Epithelial cell of proximal tubule (primary cell): ENCODE measurements at regions not wholly inside any gene's neighbourhood (a gene's known extent, or its start where the extent isn't known, plus 50 kb on each side); places are given as distances from the start of the nearest gene placed in this dataset.
"Not testable (repeated sequence)": the region's sequence is repeated elsewhere in the genome, so short reads cannot be mapped to it uniquely, and the experiment has no call there.

Source experiments
- DNase-seq: peaks from one replicate; pipeline ENCODE4 v3.0.0-alpha.2; 2011; ENCODE audit warnings: low read depth
- H3K4me3 ChIP-seq: 2 replicates; pipeline ENCODE4 v1.5.1; 2011; ENCODE audit warnings: low read depth, mild to moderate bottlenecking, low read length
- TF ChIP-seq, protein P1 (sequence below): conservative IDR thresholded peaks from 2 replicates; pipeline ENCODE4 v1.5.1; 2012; ENCODE audit warnings: low read depth, mild to moderate bottlenecking, low read length

DNA sequence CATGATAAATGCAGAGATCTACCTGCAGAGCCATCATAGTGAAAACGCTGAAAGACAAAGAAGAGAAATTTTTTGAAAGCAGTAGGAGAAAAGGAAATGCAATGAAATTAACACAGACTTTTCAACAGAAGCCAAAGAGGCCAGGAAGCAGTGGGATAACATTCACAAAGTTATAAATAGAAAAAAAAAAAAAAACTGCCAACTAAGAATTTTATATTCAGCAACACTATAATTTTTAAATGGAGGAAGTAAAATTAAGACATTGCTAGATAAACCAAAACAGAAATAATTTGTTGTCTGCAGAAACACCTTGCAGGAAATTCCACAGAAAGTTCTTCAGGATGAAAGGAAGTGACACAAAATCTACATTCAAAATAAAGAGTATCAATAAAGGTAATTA, 591.5 kb upstream of the ID4 start:
- no peak for DNase-seq
- TF ChIP-seq, protein P1, sequence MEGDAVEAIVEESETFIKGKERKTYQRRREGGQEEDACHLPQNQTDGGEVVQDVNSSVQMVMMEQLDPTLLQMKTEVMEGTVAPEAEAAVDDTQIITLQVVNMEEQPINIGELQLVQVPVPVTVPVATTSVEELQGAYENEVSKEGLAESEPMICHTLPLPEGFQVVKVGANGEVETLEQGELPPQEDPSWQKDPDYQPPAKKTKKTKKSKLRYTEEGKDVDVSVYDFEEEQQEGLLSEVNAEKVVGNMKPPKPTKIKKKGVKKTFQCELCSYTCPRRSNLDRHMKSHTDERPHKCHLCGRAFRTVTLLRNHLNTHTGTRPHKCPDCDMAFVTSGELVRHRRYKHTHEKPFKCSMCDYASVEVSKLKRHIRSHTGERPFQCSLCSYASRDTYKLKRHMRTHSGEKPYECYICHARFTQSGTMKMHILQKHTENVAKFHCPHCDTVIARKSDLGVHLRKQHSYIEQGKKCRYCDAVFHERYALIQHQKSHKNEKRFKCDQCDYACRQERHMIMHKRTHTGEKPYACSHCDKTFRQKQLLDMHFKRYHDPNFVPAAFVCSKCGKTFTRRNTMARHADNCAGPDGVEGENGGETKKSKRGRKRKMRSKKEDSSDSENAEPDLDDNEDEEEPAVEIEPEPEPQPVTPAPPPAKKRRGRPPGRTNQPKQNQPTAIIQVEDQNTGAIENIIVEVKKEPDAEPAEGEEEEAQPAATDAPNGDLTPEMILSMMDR = no peak
- H3K4me3 ChIP-seq = no peak overlapping the region

DNA sequence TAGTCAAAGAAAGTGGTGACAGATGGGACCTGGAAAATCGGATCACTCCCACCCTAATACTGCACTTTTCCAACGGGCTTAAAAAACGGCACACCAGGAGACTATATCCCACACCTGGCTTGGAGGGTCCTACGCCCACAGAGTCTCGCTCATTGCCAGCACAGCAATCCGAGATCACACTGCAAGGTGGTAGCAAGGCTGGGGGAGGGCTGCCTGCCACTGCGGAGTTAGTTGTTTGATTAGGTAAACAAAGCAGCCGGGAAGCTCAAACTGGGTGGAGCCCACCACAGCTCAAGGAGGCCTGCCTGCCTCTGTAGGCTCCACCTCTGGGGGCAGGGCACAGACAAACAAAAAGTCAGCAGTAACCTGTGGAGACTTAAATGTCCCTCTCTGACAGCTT, 590.0 kb upstream of the ID4 start:
- not testable (repeated sequence) for H3K4me3 ChIP-seq, DNase-seq

DNA sequence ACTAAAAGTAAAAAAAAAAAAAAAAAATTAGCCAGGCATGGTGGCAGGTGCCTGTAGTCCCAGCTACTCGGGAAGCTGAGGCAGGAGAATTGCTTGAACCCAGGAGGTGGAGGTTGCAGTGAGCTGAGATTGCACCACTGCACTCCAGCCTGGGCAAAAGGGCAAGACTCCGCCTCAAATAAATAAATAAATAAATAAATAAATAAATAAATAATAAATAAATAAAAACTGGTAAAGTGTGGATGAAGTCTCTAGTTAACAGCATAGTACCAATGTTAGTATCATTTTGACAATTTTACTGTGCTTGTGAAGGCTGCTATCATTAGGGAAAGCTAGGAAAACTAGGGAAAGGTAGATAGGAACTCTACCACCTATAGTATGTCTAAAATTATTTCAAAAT, 581.0 kb upstream of the ID4 start:
- H3K4me3 ChIP-seq, DNase-seq: not testable (repeated sequence)

DNA sequence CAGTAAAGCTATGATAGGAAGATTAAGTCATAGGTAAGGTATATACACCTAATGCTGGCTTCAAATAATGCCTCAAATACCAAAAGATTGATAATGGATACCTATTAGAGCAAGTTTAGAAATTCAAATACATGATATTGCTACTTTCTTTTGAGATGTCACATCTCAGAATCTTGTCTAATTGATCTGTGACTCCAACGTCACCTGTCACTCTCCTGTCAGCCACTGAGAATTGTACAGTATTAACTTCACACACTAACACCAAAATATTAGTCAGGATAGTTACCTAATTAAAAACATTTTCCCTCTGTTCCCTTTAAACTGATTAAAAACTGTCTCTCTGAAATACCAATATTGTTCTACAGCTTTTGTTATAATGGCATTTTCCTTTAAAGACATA, 575.5 kb upstream of the ID4 start:
- no peak overlapping the region for H3K4me3 ChIP-seq
- TF ChIP-seq, protein P1 = no peak

DNA sequence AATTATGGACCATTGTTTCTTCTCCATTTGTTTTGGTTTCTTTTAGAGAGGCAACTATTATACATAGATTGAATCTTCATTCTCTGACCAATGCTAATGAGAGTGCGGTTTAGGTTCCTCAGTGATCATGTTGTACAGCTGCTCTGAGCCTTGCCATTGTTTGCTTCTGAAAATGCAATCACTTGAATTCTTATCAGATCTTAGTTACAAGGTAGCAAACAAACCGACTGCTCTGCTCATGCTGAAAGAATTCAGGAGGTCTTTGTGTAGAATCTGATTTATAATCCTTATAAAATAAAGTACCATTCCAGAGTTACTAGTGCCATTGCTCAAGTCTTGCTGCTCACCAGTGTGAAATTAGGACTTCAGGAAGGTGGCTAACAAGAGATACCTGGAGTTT, 569.1 kb upstream of the ID4 start:
- no peak for DNase-seq
- TF ChIP-seq, protein P1 = no peak
- no peak overlapping the region for H3K4me3 ChIP-seq

More for the DNA sequence above, 575.5 kb upstream of the ID4 start:
- no peak for DNase-seq

DNA sequence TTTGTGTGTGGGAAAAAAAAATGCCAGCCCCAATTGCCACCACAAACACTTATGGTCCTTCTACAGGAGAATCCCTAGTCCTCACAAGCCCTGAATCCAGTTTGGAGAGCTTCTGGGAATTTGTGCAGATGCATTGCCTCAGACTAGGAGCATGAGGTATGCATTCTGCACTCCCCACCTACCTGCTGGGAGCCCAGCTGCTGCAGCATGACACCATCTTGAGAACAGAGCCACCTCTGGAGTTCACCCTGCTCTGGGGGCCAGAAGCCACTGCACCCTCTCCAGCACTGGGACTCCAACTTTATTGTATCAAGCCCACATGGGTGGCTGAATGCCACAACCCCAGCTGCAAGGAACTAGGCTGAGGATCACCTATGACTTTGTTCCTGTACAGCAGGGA, 568.5 kb upstream of the ID4 start:
- TF ChIP-seq, protein P1 = no peak
- H3K4me3 ChIP-seq = no peak overlapping the region
- no peak for DNase-seq

DNA sequence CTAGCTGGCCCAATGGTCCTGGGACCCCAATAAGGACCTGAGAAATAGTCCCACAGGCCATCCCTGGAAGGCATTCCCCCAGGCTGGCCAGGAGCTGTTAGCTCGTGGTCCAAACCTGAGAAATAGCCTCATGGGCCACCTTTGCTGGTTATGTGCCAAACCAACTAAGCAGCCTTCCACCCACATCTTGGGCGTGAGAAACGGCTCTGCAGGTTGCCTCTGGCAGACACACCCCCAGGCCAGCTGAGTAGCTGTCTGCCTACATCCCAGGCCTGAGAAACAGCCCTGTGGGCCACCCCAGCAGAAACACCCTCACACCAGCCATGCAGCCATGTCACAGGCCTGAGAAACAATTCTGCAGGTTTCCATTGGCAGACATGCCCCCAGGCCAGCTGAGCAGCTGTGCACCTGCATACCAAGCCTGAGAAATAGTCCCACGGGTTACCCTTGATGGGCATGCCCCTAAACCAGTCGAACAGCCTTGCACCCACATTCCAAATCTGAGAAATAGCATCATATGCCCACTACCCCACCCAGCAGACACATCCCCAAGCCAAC, 567.8 kb upstream of the ID4 start:
- TF ChIP-seq, protein P1 = no peak
- H3K4me3 ChIP-seq = no peak overlapping the region
- no peak for DNase-seq

DNA sequence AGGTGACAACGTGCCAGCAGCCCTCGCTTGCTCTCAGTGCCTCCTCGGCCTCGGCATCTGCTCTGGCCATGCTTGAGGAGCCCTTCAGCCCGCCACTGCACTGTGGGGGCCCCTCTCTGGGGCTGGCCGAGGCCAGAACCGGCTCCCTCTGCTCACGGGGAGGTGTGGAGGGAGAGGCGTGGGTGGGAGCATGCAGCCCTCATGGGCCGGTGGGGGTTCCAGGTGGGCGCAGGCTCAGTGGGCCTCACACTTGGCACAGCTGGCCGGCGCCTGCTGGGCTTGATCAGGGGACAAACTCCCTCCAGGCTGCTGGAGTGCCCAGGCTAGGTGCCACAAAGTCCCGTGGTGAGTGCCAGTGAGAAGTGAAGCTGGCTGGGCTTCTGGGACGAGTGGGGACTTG, 566.6 kb upstream of the ID4 start:
- no peak for DNase-seq
- TF ChIP-seq, protein P1 = no peak
- H3K4me3 ChIP-seq = no peak overlapping the region
